GM21717 (cell line): ENCODE measurements at regions not wholly inside any gene's neighbourhood (a gene's known extent, or its start where the extent isn't known, plus 50 kb on each side); places are given as distances from the start of the nearest gene placed in this dataset.

Source experiments
- ATAC-seq: cut with Tn5 transposase; IDR thresholded peaks from one replicate; pipeline ENCODE4 v1.9.1; 2021; ENCODE audit warnings: mild to moderate bottlenecking, moderate library complexity; ENCODE audit not compliant: unreplicated experiment

- ATAC-seq, result peak; percentile 72
Observed at GRCh38 chr17:62119373-62119772, 54.3 kb upstream of the MED13 start.
